ENCODE measurements at regions not wholly inside any gene's neighbourhood (a gene's known extent, or its start where the extent isn't known, plus 50 kb on each side); places are given as distances from the start of the nearest gene placed in this dataset.

GRCh38 chr1:232403017-232403714 is 226.8 kb downstream of the SIPA1L2 start:
- TF ChIP-seq POLR2AphosphoS5 (IDR thresholded peaks at IDR 0.05; ENCODE audit: low read depth) (no peak), CTCF (IDR thresholded peaks at IDR 0.05; ENCODE audit: insufficient read depth, low read length) (no peak), GABPA (IDR thresholded peaks at IDR 0.05; ENCODE audit: low read depth) (no peak)
